Stimulated activated CD8-positive, alpha-beta memory T cell treated with anti-CD3 and anti-CD28 coated beads, Interleukin-4, amount 100 ng/mL, for 48 hours (primary cell): ENCODE measurements at regions not wholly inside any gene's neighbourhood (a gene's known extent, or its start where the extent isn't known, plus 50 kb on each side); places are given as distances from the start of the nearest gene placed in this dataset.
"Not testable (repeated sequence)": the region's sequence is repeated elsewhere in the genome, so short reads cannot be mapped to it uniquely, and the experiment has no call there.

ENCODE experiments used
- DNase-seq: peaks from one replicate; pipeline ENCODE4 v3.0.0-alpha.2; 2020

- no peak for DNase-seq
These were observed 484.7 kb downstream of the DACH1 start for GRCh38 chr13:71382285-71382684.

GRCh38 chr13:71380191-71380590, 486.8 kb downstream of the DACH1 start:
- DNase-seq = no peak

GRCh38 chr13:71378961-71379905, 487.8 kb downstream of the DACH1 start:
- no peak for DNase-seq

- DNase-seq = no peak
These were observed 492.4 kb downstream of the DACH1 start for GRCh38 chr13:71374471-71375049.

GRCh38 chr13:71368336-71368735, 498.7 kb downstream of the DACH1 start:
- no peak for DNase-seq

- DNase-seq = no peak
These were observed 507.0 kb downstream of the DACH1 start for GRCh38 chr13:71360041-71360440.

- DNase-seq = no peak
These were observed 507.4 kb downstream of the DACH1 start for GRCh38 chr13:71359641-71360040.

GRCh38 chr13:71358218-71358617, 508.8 kb downstream of the DACH1 start:
- no peak for DNase-seq

GRCh38 chr13:71355010-71355409, 512.0 kb downstream of the DACH1 start:
- no peak for DNase-seq

GRCh38 chr13:71350886-71351285, 516.1 kb downstream of the DACH1 start:
- DNase-seq = no peak

- not testable (repeated sequence) for DNase-seq
These were observed 521.1 kb downstream of the DACH1 start for GRCh38 chr13:71345856-71346255.

GRCh38 chr13:71339736-71340135, 527.3 kb downstream of the DACH1 start:
- DNase-seq = no peak

GRCh38 chr13:71339005-71339404, 528.0 kb downstream of the DACH1 start:
- DNase-seq = no peak

- DNase-seq = no peak
These were observed 528.9 kb downstream of the DACH1 start for GRCh38 chr13:71338070-71338469.

- DNase-seq = no peak
These were observed 539.7 kb downstream of the DACH1 start for GRCh38 chr13:71327266-71327665.

GRCh38 chr13:71325556-71325955, 541.4 kb downstream of the DACH1 start:
- DNase-seq = no peak

- DNase-seq = no peak
These were observed 543.7 kb downstream of the DACH1 start for GRCh38 chr13:71323266-71323665.

GRCh38 chr13:71320452-71320851, 546.6 kb downstream of the DACH1 start:
- no peak for DNase-seq

GRCh38 chr13:71316792-71317363, 550.1 kb downstream of the DACH1 start:
- DNase-seq = no peak

GRCh38 chr13:71312923-71313322, 554.1 kb downstream of the DACH1 start:
- no peak for DNase-seq

- DNase-seq = no peak
These were observed 557.1 kb downstream of the DACH1 start for GRCh38 chr13:71309905-71310304.

- DNase-seq = no peak
These were observed 560.2 kb downstream of the DACH1 start for GRCh38 chr13:71306821-71307220.

GRCh38 chr13:71304861-71305260, 562.1 kb downstream of the DACH1 start:
- DNase-seq = no peak

GRCh38 chr13:71303144-71303543, 563.9 kb downstream of the DACH1 start:
- DNase-seq = no peak
